Sigmoid colon (tissue), 4 donors: ENCODE measurements at regions not wholly inside any gene's neighbourhood (a gene's known extent, or its start where the extent isn't known, plus 50 kb on each side); places are given as distances from the start of the nearest gene placed in this dataset.

Experiments used
- EP300 ChIP-seq, 4 donors: sonication (generic); formaldehyde crosslinking; IDR thresholded peaks; one replicate each; pipeline ENCODE4 v1.6.1; 2017; ENCODE audit warnings: antibody characterized with exemption in 4 of 4
- POLR2A ChIP-seq, 2 donors: fragments of 450-650 bp; IDR thresholded peaks; one replicate each; pipeline ENCODE4 v1.6.1; 2016; ENCODE audit warnings: antibody characterized with exemption in 2 of 2, mild to moderate bottlenecking in 2 of 2, moderate library complexity in 2 of 2
- POLR2AphosphoS5 ChIP-seq, 4 donors: sonication (generic); formaldehyde crosslinking; IDR thresholded peaks; one replicate each; pipeline ENCODE4 v1.6.1; 2017; ENCODE audit warnings: antibody characterized with exemption in 4 of 4
- TF ChIP-seq, protein P1 (sequence below), 4 experiments: fragments of 450-650 bp in 3 of 4; fragments of 200-600 bp in 1 of 4; IDR thresholded peaks; one replicate each; pipeline ENCODE4 v1.5.1; 2016 to 2019; ENCODE audit warnings: antibody characterized with exemption in 4 of 4, mild to moderate bottlenecking in 3 of 4, moderate library complexity in 2 of 4

DNA sequence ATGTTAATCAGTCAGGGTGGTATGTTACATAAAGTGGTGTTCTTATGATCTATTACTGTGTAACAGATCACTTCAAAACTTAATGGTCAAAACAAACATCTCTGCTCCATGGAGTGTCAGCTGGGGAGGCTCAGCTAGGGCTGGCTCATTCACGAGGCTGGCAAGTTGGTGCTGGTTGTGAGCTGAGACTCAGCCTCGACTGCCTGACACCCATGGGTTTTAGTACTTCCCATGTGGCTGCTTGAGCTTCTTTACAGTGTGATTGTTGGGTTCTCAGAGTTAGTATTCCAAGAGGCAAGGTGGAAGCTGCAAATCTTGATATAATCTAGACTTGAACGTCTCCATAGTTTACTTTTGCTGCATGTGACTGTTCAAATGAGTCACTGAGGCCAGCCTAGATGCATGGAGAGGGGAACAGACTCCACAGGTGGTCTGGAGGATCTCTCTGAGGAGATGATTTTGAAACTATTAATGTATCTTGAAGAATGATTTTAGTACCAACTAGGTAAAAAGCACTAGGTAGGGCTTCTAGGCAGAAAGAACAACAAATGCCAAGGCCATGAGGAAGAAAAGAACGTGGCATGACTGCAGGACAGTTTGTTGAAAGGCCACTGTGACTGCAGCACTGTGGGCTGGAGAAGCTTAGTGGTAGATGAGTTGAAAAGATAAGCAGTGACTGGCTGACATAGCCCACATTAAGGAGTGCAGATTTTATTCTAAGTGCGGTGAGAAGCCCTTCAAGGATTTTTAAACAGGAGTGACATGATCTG, 281.1 kb upstream of the PROK2 start:
- TF ChIP-seq EP300 (IDR thresholded peaks at IDR 0.05) (no peak), POLR2A (IDR thresholded peaks at IDR 0.05) (no peak), POLR2AphosphoS5 (IDR thresholded peaks at IDR 0.05) (no peak)
- TF ChIP-seq, protein P1, sequence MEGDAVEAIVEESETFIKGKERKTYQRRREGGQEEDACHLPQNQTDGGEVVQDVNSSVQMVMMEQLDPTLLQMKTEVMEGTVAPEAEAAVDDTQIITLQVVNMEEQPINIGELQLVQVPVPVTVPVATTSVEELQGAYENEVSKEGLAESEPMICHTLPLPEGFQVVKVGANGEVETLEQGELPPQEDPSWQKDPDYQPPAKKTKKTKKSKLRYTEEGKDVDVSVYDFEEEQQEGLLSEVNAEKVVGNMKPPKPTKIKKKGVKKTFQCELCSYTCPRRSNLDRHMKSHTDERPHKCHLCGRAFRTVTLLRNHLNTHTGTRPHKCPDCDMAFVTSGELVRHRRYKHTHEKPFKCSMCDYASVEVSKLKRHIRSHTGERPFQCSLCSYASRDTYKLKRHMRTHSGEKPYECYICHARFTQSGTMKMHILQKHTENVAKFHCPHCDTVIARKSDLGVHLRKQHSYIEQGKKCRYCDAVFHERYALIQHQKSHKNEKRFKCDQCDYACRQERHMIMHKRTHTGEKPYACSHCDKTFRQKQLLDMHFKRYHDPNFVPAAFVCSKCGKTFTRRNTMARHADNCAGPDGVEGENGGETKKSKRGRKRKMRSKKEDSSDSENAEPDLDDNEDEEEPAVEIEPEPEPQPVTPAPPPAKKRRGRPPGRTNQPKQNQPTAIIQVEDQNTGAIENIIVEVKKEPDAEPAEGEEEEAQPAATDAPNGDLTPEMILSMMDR (IDR thresholded peaks at IDR 0.05): no peak
